ENCODE measurements at regions not wholly inside any gene's neighbourhood (a gene's known extent, or its start where the extent isn't known, plus 50 kb on each side); places are given as distances from the start of the nearest gene placed in this dataset.

- no peak for DNase-seq
These were observed 54.8 kb upstream of the ID3 start for GRCh38 chr1:23614032-23614660.

DNA sequence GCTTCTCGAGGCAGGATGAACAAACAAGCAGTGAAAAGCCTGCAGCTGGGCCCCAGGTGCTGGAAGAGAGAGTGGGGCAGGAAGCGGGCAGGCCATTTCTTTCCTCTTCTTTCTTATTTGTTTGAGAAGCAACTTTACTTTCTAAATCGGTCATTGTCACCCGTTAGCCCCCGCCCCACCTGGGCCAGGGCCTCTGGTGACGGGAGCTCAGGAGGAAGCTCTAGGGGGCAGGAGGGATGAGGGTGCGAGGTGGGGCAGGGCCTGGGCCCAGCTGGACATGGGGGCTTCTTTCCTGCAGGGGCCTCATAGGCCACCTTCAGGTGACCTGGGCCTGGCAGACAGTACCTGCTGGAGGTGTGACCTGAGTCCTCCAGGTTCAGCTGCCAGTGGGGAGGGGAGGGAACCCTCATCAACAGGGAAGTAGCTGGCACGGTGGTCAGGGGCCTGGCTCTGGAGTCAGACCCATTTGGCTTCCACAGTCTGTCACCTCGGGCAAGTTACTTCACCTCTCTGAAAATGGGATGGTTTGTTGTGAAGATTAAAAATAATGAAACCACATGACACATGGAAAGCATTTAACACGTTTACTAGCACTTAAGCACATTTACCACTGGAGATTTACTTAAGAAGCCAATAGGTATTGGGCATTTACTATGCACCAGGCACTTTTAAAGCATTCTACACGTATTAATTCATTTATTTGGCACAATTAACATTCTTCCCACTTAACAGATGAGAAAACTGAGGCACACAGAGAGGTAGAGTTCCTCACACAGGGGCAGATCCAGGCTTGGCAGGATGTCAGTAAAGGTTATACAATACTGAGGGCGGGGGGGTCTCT is 54.1 kb upstream of the ID3 start:
- DNase-seq, result no peak

- DNase-seq, result no peak
These were observed 52.5 kb upstream of the ID3 start for GRCh38 chr1:23611601-23612327.

GRCh38 chr1:23610677-23611076 is 51.4 kb upstream of the ID3 start:
- no peak for DNase-seq

- no peak for DNase-seq
These were observed 50.7 kb upstream of the ID3 start for GRCh38 chr1:23609971-23610370.
